ENCODE measurements at regions not wholly inside any gene's neighbourhood (a gene's known extent, or its start where the extent isn't known, plus 50 kb on each side); places are given as distances from the start of the nearest gene placed in this dataset.

GRCh38 chr6:119547024-119547423 is 197.5 kb upstream of the MAN1A1 start:
- no peak for DNase-seq (ENCODE audit: low read depth in 1 of 2, low spot score in 1 of 2)
- H3K27me3 ChIP-seq (ENCODE audit: insufficient read depth, poor library complexity, severe bottlenecking): no peaks in the 10 kb centered on the region
- H3K4me3 ChIP-seq (replicated peaks; ENCODE audit: insufficient read depth, low read length): no peak overlapping the region
- TF ChIP-seq CTCF (IDR thresholded peaks at IDR 0.05; ENCODE audit: insufficient read depth, low read length) (no peak), REST (IDR thresholded peaks at IDR 0.05; ENCODE audit: insufficient replicate concordance, low read depth) (no peak), SPI1 (IDR thresholded peaks at IDR 0.05; ENCODE audit: borderline replicate concordance, low read depth) (no peak), POLR2AphosphoS5 (IDR thresholded peaks at IDR 0.05; ENCODE audit: low read depth) (no peak), GABPA (IDR thresholded peaks at IDR 0.05; ENCODE audit: low read depth) (no peak)
- no peak overlapping the region for H3K27ac ChIP-seq (replicated peaks)

- no peak overlapping the region for H3K27ac ChIP-seq (replicated peaks)
- TF ChIP-seq SPI1 (IDR thresholded peaks at IDR 0.05; ENCODE audit: borderline replicate concordance, low read depth) (no peak), GABPA (IDR thresholded peaks at IDR 0.05; ENCODE audit: low read depth) (no peak), CTCF (IDR thresholded peaks at IDR 0.05; ENCODE audit: insufficient read depth, low read length) (no peak), POLR2AphosphoS5 (IDR thresholded peaks at IDR 0.05; ENCODE audit: low read depth) (no peak), REST (IDR thresholded peaks at IDR 0.05; ENCODE audit: insufficient replicate concordance, low read depth) (no peak)
- DNase-seq (ENCODE audit: low read depth in 1 of 2, low spot score in 1 of 2): no peak
- no peak overlapping the region for H3K4me3 ChIP-seq (replicated peaks; ENCODE audit: insufficient read depth, low read length)
- H3K27me3 ChIP-seq (ENCODE audit: insufficient read depth, poor library complexity, severe bottlenecking): no peaks in the 10 kb centered on the region
Measured at GRCh38 chr6:119545245-119545644, 195.7 kb upstream of the MAN1A1 start.

- H3K27ac ChIP-seq (replicated peaks): no peak overlapping the region
- no peak for TF ChIP-seq POLR2AphosphoS5 (IDR thresholded peaks at IDR 0.05; ENCODE audit: low read depth)
- TF ChIP-seq REST (IDR thresholded peaks at IDR 0.05; ENCODE audit: insufficient replicate concordance, low read depth): no peak
- no peak for TF ChIP-seq GABPA (IDR thresholded peaks at IDR 0.05; ENCODE audit: low read depth)
- H3K27me3 ChIP-seq (ENCODE audit: insufficient read depth, poor library complexity, severe bottlenecking): no peaks in the 10 kb centered on the region
- no peak for DNase-seq (ENCODE audit: low read depth in 1 of 2, low spot score in 1 of 2)
- no peak overlapping the region for H3K4me3 ChIP-seq (replicated peaks; ENCODE audit: insufficient read depth, low read length)
Measured at GRCh38 chr6:119544325-119545175, 195.0 kb upstream of the MAN1A1 start.

Data from HL-60 (cell line).